MM.1S (cell line): ENCODE measurements at regions not wholly inside any gene's neighbourhood (a gene's known extent, or its start where the extent isn't known, plus 50 kb on each side); places are given as distances from the start of the nearest gene placed in this dataset.

Source experiments
- DNase-seq: peaks from one replicate; pipeline ENCODE4 v3.0.0-alpha.2; 2015
- H2AFZ ChIP-seq: fragments of 300-600 bp; sonication (generic); 2 replicates; pipeline ENCODE4 v1.6.0; 2016; ENCODE audit warnings: antibody characterized with exemption, low read length
- H3F3A ChIP-seq: fragments of 300-600 bp; sonication (generic); 2 replicates; pipeline ENCODE4 v1.6.1; 2016; ENCODE audit warnings: mild to moderate bottlenecking, antibody characterized with exemption, low read length, moderate library complexity, mixed read lengths; ENCODE audit not compliant: insufficient read depth
- H3K27ac ChIP-seq: fragments of 300-600 bp; sonication (generic); 2 replicates; pipeline ENCODE4 v1.5.1; 2016; ENCODE audit warnings: mild to moderate bottlenecking, low read length
- H3K27me3 ChIP-seq: fragments of 300-600 bp; sonication (generic); replicated peaks from 2 replicates; pipeline ENCODE4 v1.6.0; 2016; ENCODE audit warnings: low read length; ENCODE audit not compliant: insufficient read depth
- H3K36me3 ChIP-seq: fragments of 300-600 bp; sonication (generic); replicated peaks from 2 replicates; pipeline ENCODE4 v1.6.1; 2016; ENCODE audit warnings: mild to moderate bottlenecking, low read length, mixed read lengths; ENCODE audit not compliant: insufficient read depth
- H3K4me1 ChIP-seq: fragments of 300-600 bp; sonication (generic); 2 replicates; pipeline ENCODE4 v1.6.1; 2016; ENCODE audit warnings: low read length, mixed read lengths
- H3K4me2 ChIP-seq: fragments of 300-600 bp; sonication (generic); 2 replicates; pipeline ENCODE4 v1.6.0; 2016; ENCODE audit warnings: low read depth, low read length
- H3K4me3 ChIP-seq: fragments of 300-600 bp; sonication (generic); 2 replicates; pipeline ENCODE4 v1.5.1; 2016; ENCODE audit warnings: low read length, mixed read lengths
- H3K79me2 ChIP-seq: fragments of 300-600 bp; sonication (generic); 2 replicates; pipeline ENCODE4 v1.6.1; 2016; ENCODE audit warnings: mixed run types, low read length, mixed read lengths
- H3K9ac ChIP-seq: fragments of 300-600 bp; sonication (generic); 2 replicates; pipeline ENCODE4 v1.6.1; 2016; ENCODE audit warnings: low read length, mixed read lengths
- H3K9me2 ChIP-seq: fragments of 300-600 bp; sonication (generic); replicated peaks from 2 replicates; pipeline ENCODE4 v1.6.1; 2016; ENCODE audit warnings: mild to moderate bottlenecking, low read length, mixed read lengths; ENCODE audit not compliant: insufficient read depth
- H3K9me3 ChIP-seq: fragments of 300-600 bp; sonication (generic); replicated peaks from 2 replicates; pipeline ENCODE4 v1.6.1; 2016; ENCODE audit warnings: mild to moderate bottlenecking, low read length, mixed read lengths; ENCODE audit not compliant: insufficient read depth
- H4K20me1 ChIP-seq: fragments of 300-600 bp; sonication (generic); 2 replicates; pipeline ENCODE4 v1.6.1; 2016; ENCODE audit warnings: mild to moderate bottlenecking, low read length, moderate library complexity, mixed read lengths; ENCODE audit not compliant: insufficient read depth
- CTCF ChIP-seq: fragments of 300-600 bp; sonication (generic); IDR thresholded peaks from 2 replicates; pipeline ENCODE4 v1.5.1; 2016; ENCODE audit warnings: antibody characterized with exemption, low read length, mixed read lengths
- EZH2 ChIP-seq: fragments of 300-600 bp; sonication (generic); optimal IDR thresholded peaks from 2 replicates; pipeline ENCODE3; 2017; ENCODE audit warnings: low read depth, mild to moderate bottlenecking, antibody characterized with exemption, low read length, mixed read lengths
- EZH2phosphoT487 ChIP-seq: fragments of 300-600 bp; sonication (generic); IDR thresholded peaks from 2 replicates; pipeline ENCODE4 v1.6.1; 2018; ENCODE audit warnings: antibody characterized with exemption, low read length

GRCh38 chr19:28185646-28186045 lies 1027.3 kb downstream of the UQCRFS1 start:
- Histone ChIP-seq H4K20me1 (no peaks in the 10 kb centered on the region), H3K36me3 (no peaks in the 10 kb centered on the region), H3K27me3 (no peaks in the 10 kb centered on the region), H2AFZ (no peak overlapping the region), H3K9ac (no peak overlapping the region), H3F3A (no peaks in the 10 kb centered on the region), H3K27ac (no peak overlapping the region), H3K4me2 (no peak overlapping the region), H3K4me1 (no peaks in the 10 kb centered on the region), H3K9me2 (no peaks in the 10 kb centered on the region), H3K4me3 (no peak overlapping the region), H3K9me3 (no peaks in the 10 kb centered on the region), H3K79me2 (no peaks in the 10 kb centered on the region)
- TF ChIP-seq CTCF (no peak), EZH2 (no peak), EZH2phosphoT487 (no peak)
- no peak for DNase-seq

GRCh38 chr19:28184997-28185396 lies 1028.0 kb downstream of the UQCRFS1 start:
- Histone ChIP-seq H3K27me3 (no peaks in the 10 kb centered on the region), H3K9ac (no peak overlapping the region), H3K27ac (no peak overlapping the region), H2AFZ (no peak overlapping the region), H3K9me3 (no peaks in the 10 kb centered on the region), H3K4me2 (no peak overlapping the region), H3K79me2 (no peaks in the 10 kb centered on the region), H3F3A (no peaks in the 10 kb centered on the region), H3K36me3 (no peaks in the 10 kb centered on the region), H4K20me1 (no peaks in the 10 kb centered on the region), H3K4me1 (no peaks in the 10 kb centered on the region), H3K9me2 (no peaks in the 10 kb centered on the region), H3K4me3 (no peak overlapping the region)
- TF ChIP-seq CTCF (no peak), EZH2phosphoT487 (no peak), EZH2 (no peak)
- no peak for DNase-seq

- H3K4me3 ChIP-seq: no peak overlapping the region
- no peaks in the 10 kb centered on the region for H3K9me3 ChIP-seq
- H3K9ac ChIP-seq: no peak overlapping the region
- no peaks in the 10 kb centered on the region for H3K4me1 ChIP-seq
- no peaks in the 10 kb centered on the region for H4K20me1 ChIP-seq
- no peak overlapping the region for H3K4me2 ChIP-seq
- no peaks in the 10 kb centered on the region for H3F3A ChIP-seq
- DNase-seq: no peak
- no peaks in the 10 kb centered on the region for H3K27me3 ChIP-seq
- no peaks in the 10 kb centered on the region for H3K79me2 ChIP-seq
- H2AFZ ChIP-seq: no peak overlapping the region
- H3K27ac ChIP-seq: no peak overlapping the region
- TF ChIP-seq EZH2 (no peak), EZH2phosphoT487 (no peak), CTCF (no peak)
- no peaks in the 10 kb centered on the region for H3K9me2 ChIP-seq
- H3K36me3 ChIP-seq: no peaks in the 10 kb centered on the region
Observed at GRCh38 chr19:28176193-28176592, 1036.8 kb downstream of the UQCRFS1 start.
